ENCODE measurements at regions not wholly inside any gene's neighbourhood (a gene's known extent, or its start where the extent isn't known, plus 50 kb on each side); places are given as distances from the start of the nearest gene placed in this dataset.

DNA sequence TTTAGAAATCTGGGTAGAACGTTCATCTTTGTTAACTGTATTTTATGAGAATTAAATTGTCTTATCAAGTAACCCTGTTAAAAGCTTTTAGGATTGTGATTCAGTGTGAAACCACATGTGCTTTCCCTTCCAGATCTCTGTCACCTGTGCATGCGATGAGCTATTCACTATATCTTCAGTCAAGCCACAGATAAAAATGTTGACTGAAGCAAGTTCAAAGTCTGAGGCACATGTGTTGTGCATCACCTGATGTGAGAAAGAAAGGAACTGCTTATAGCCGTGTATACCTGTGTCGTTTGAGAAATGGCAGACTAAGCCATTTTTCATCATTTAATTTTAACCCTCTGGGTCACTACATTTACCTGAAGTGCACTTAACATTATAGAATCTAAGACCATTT lies 1088.9 kb upstream of the TENM4 start:
- H3K27ac ChIP-seq, result no peak overlapping the region
- H3K9ac ChIP-seq, result no peak overlapping the region
- H3K27me3 ChIP-seq, result no peaks in the 10 kb centered on the region
- no peaks in the 10 kb centered on the region for H3K79me2 ChIP-seq (ENCODE audit: low read depth)
- H2AFZ ChIP-seq (replicated peaks), result no peak overlapping the region
- H3K4me1 ChIP-seq, result no peaks in the 10 kb centered on the region
- H3K4me1 Mint-ChIP-seq, result no peaks in the 10 kb centered on the region
- H4K20me1 ChIP-seq (ENCODE audit: low read depth), result no peaks in the 10 kb centered on the region
- H3K9me3 ChIP-seq (ENCODE audit: low read depth), result no peaks in the 10 kb centered on the region
- H3K27ac Mint-ChIP-seq, result no peak overlapping the region
- no peak for TF ChIP-seq EZH2 (IDR thresholded peaks at IDR 0.05)
- no peak for TF ChIP-seq EZH2phosphoT487 (IDR thresholded peaks at IDR 0.05)
- no peak for TF ChIP-seq CTCF (IDR thresholded peaks at IDR 0.05)
- H3K4me3 Mint-ChIP-seq, result no peak overlapping the region
- DNase-seq (ENCODE audit: low spot score), result no peak
- peaks cover 13% of the 10 kb centered on the region for H3K9me3 Mint-ChIP-seq
- no peaks in the 10 kb centered on the region for H3K36me3 ChIP-seq
- H3K36me3 Mint-ChIP-seq, result peaks cover 3% of the 10 kb centered on the region
- H3K4me2 ChIP-seq, result no peak overlapping the region
- H3F3A ChIP-seq (ENCODE audit: low read depth), result no peaks in the 10 kb centered on the region
- H3K4me3 ChIP-seq, result no peak overlapping the region
- peaks cover 12% of the 10 kb centered on the region for H3K27me3 Mint-ChIP-seq (ENCODE audit: insufficient read depth, low read depth)

DNA sequence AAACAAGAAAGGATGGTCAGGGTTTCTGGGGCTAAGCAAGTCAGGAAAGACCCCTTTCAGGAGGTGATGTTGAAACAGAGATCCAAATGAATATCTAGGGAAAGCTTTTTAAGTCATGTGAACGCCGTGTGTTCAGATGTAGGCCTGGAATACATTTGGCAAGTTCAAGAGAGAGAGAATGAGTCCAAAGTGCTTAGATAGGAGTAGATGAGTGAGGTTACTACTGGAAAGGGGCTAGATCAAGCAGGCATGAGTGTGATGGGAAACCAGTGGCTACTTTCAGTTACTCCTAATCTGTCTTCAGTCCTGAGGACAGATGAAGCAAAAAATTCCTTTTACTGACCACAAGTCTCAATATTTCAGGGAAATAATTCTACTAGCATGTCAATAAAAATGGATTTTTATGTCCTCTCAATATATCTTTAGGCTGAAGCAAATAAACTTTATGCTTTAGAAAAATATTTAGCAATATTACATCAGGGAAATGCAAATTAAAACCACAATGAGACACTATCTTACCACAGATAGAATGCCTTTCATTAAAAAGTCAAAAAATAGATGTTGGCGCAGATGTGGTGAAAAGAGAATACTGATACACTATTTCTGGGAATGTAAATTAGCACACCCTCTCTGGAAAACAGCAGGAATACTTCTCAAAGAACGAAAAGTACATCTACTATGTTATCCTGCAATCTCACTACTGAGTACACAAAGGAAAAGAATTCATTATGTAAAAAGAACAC lies 1085.0 kb upstream of the TENM4 start:
- Histone ChIP-seq H3K27ac (no peak overlapping the region), H3K4me2 (no peak overlapping the region), H4K20me1 (ENCODE audit: low read depth) (no peaks in the 10 kb centered on the region), H3K79me2 (ENCODE audit: low read depth) (no peaks in the 10 kb centered on the region), H2AFZ (replicated peaks) (no peak overlapping the region), H3K36me3 (no peaks in the 10 kb centered on the region), H3K9me3 (ENCODE audit: low read depth) (no peaks in the 10 kb centered on the region), H3K9ac (no peak overlapping the region), H3K4me3 (no peak overlapping the region), H3K27me3 (no peaks in the 10 kb centered on the region), H3F3A (ENCODE audit: low read depth) (no peaks in the 10 kb centered on the region), H3K4me1 (no peaks in the 10 kb centered on the region)
- no peak overlapping the region for H3K27ac Mint-ChIP-seq
- no peak for DNase-seq (ENCODE audit: low spot score)
- H3K36me3 Mint-ChIP-seq, result no peaks in the 10 kb centered on the region
- no peaks in the 10 kb centered on the region for H3K27me3 Mint-ChIP-seq (ENCODE audit: insufficient read depth, low read depth)
- H3K4me1 Mint-ChIP-seq, result no peaks in the 10 kb centered on the region
- TF ChIP-seq EZH2 (IDR thresholded peaks at IDR 0.05) (no peak), CTCF (IDR thresholded peaks at IDR 0.05) (no peak), EZH2phosphoT487 (IDR thresholded peaks at IDR 0.05) (no peak)
- no peaks in the 10 kb centered on the region for H3K9me3 Mint-ChIP-seq
- no peak overlapping the region for H3K4me3 Mint-ChIP-seq

- Histone ChIP-seq H3K9me3 (ENCODE audit: low read depth) (no peaks in the 10 kb centered on the region), H3K4me1 (no peaks in the 10 kb centered on the region), H3K27ac (no peak overlapping the region), H3K36me3 (no peaks in the 10 kb centered on the region), H2AFZ (replicated peaks) (no peak overlapping the region), H3K79me2 (ENCODE audit: low read depth) (no peaks in the 10 kb centered on the region), H3F3A (ENCODE audit: low read depth) (no peaks in the 10 kb centered on the region), H3K4me2 (no peak overlapping the region), H4K20me1 (ENCODE audit: low read depth) (no peaks in the 10 kb centered on the region), H3K4me3 (no peak overlapping the region), H3K27me3 (no peaks in the 10 kb centered on the region), H3K9ac (no peak overlapping the region)
- no peaks in the 10 kb centered on the region for H3K27me3 Mint-ChIP-seq (ENCODE audit: insufficient read depth, low read depth)
- no peak overlapping the region for H3K27ac Mint-ChIP-seq
- no peaks in the 10 kb centered on the region for H3K9me3 Mint-ChIP-seq
- H3K4me3 Mint-ChIP-seq, result no peak overlapping the region
- H3K36me3 Mint-ChIP-seq, result no peaks in the 10 kb centered on the region
- TF ChIP-seq CTCF (IDR thresholded peaks at IDR 0.05) (no peak), EZH2 (IDR thresholded peaks at IDR 0.05) (no peak), EZH2phosphoT487 (IDR thresholded peaks at IDR 0.05) (no peak)
- no peak for DNase-seq (ENCODE audit: low spot score)
- peaks cover 10% of the 10 kb centered on the region for H3K4me1 Mint-ChIP-seq
Measured at GRCh38 chr11:80524349-80524748, 1083.5 kb upstream of the TENM4 start.

Measured in neural progenitor cell (in vitro differentiated cells).